ENCODE measurements at regions not wholly inside any gene's neighbourhood (a gene's known extent, or its start where the extent isn't known, plus 50 kb on each side); places are given as distances from the start of the nearest gene placed in this dataset.

GRCh38 chr2:236946871-236947270 is 138.8 kb upstream of the COPS8 start:
- no peak for DNase-seq (ENCODE audit: low spot score)
- no peaks in the 10 kb centered on the region for H3K4me1 Mint-ChIP-seq (ENCODE audit: low read depth in 2 of 2)
- H3K9me3 Mint-ChIP-seq: peaks cover 2% of the 10 kb centered on the region
- peaks cover 4% of the 10 kb centered on the region for H3K36me3 Mint-ChIP-seq
- peaks cover 19 to 35% of the 10 kb centered on the region in 2 donors for H3K27me3 Mint-ChIP-seq
- H3K4me3 Mint-ChIP-seq: no peak overlapping the region
- no peak overlapping the region for H3K27ac Mint-ChIP-seq
- ATAC-seq: no peak

GRCh38 chr2:236947294-236947693 is 138.4 kb upstream of the COPS8 start:
- Mint-ChIP-seq H3K4me1 (ENCODE audit: low read depth in 2 of 2) (no peaks in the 10 kb centered on the region), H3K36me3 (peaks cover 6% of the 10 kb centered on the region), H3K4me3 (no peak overlapping the region), H3K27ac (no peak overlapping the region), H3K27me3 (peaks cover 22 to 39% of the 10 kb centered on the region in 2 donors), H3K9me3 (peaks cover 2% of the 10 kb centered on the region)
- no peak for DNase-seq (ENCODE audit: low spot score)
- no peak for ATAC-seq

- no peak for ATAC-seq
- DNase-seq (ENCODE audit: low spot score): no peak
- H3K4me3 Mint-ChIP-seq: no peak overlapping the region
- H3K27me3 Mint-ChIP-seq: peaks cover 22 to 39% of the 10 kb centered on the region in 2 donors
- H3K36me3 Mint-ChIP-seq: peaks cover 6% of the 10 kb centered on the region
- no peak overlapping the region for H3K27ac Mint-ChIP-seq
- H3K4me1 Mint-ChIP-seq (ENCODE audit: low read depth in 2 of 2): no peaks in the 10 kb centered on the region
- peaks cover 2% of the 10 kb centered on the region for H3K9me3 Mint-ChIP-seq
Measured at GRCh38 chr2:236947896-236948295, 137.8 kb upstream of the COPS8 start.

- peaks cover 6% of the 10 kb centered on the region for H3K36me3 Mint-ChIP-seq
- peaks cover 19 to 34% of the 10 kb centered on the region in 2 donors for H3K27me3 Mint-ChIP-seq
- peaks cover 2% of the 10 kb centered on the region for H3K9me3 Mint-ChIP-seq
- no peak overlapping the region for H3K27ac Mint-ChIP-seq
- no peak overlapping the region for H3K4me3 Mint-ChIP-seq
- DNase-seq (ENCODE audit: low spot score) (no peak), ATAC-seq (no peak)
- H3K4me1 Mint-ChIP-seq (ENCODE audit: low read depth in 2 of 2): no peaks in the 10 kb centered on the region
Measured at GRCh38 chr2:236949089-236949905, 136.4 kb upstream of the COPS8 start.

- H3K4me3 Mint-ChIP-seq: no peak overlapping the region
- no peak for DNase-seq (ENCODE audit: low spot score)
Measured at GRCh38 chr2:236951830-236952475, 133.7 kb upstream of the COPS8 start.

GRCh38 chr2:236954641-236955040 is 131.0 kb upstream of the COPS8 start:
- peaks cover 2% of the 10 kb centered on the region for H3K9me3 Mint-ChIP-seq
- DNase-seq (ENCODE audit: low spot score) (no peak), ATAC-seq (no peak)
- H3K4me3 Mint-ChIP-seq: no peak overlapping the region
- no peak overlapping the region for H3K27ac Mint-ChIP-seq
- H3K27me3 Mint-ChIP-seq: peaks cover 21 to 48% of the 10 kb centered on the region in 2 donors
- no peaks in the 10 kb centered on the region for H3K4me1 Mint-ChIP-seq (ENCODE audit: low read depth in 2 of 2)
- H3K36me3 Mint-ChIP-seq: peaks cover 6% of the 10 kb centered on the region

More at GRCh38 chr2:236951830-236952475, 133.7 kb upstream of the COPS8 start:
- Mint-ChIP-seq H3K27ac (no peak overlapping the region), H3K27me3 (peaks cover 21 to 58% of the 10 kb centered on the region in 2 donors), H3K9me3 (peaks cover 2% of the 10 kb centered on the region), H3K4me1 (ENCODE audit: low read depth in 2 of 2) (no peaks in the 10 kb centered on the region), H3K36me3 (peaks cover 6% of the 10 kb centered on the region)
- no peak for ATAC-seq

GRCh38 chr2:236955521-236956030 is 130.1 kb upstream of the COPS8 start:
- Mint-ChIP-seq H3K36me3 (peaks cover 6% of the 10 kb centered on the region), H3K4me1 (ENCODE audit: low read depth in 2 of 2) (no peaks in the 10 kb centered on the region), H3K9me3 (peaks cover 2% of the 10 kb centered on the region), H3K4me3 (no peak overlapping the region), H3K27me3 (peaks cover 24 to 45% of the 10 kb centered on the region in 2 donors), H3K27ac (no peak overlapping the region)
- ATAC-seq (no peak), DNase-seq (ENCODE audit: low spot score) (no peak)

- H3K4me1 Mint-ChIP-seq (ENCODE audit: low read depth in 2 of 2): no peaks in the 10 kb centered on the region
- no peak for DNase-seq (ENCODE audit: low spot score)
Measured at GRCh38 chr2:236956031-236956618, 129.6 kb upstream of the COPS8 start.

GRCh38 chr2:236956641-236957040 is 129.0 kb upstream of the COPS8 start:
- ATAC-seq (no peak), DNase-seq (ENCODE audit: low spot score) (no peak)
- Mint-ChIP-seq H3K9me3 (no peaks in the 10 kb centered on the region), H3K27ac (no peak overlapping the region), H3K36me3 (peaks cover 5% of the 10 kb centered on the region), H3K4me3 (no peak overlapping the region), H3K4me1 (ENCODE audit: low read depth in 2 of 2) (no peaks in the 10 kb centered on the region), H3K27me3 (peaks cover 21 to 40% of the 10 kb centered on the region in 2 donors)

More at GRCh38 chr2:236956031-236956618, 129.6 kb upstream of the COPS8 start:
- no peak overlapping the region for H3K4me3 Mint-ChIP-seq
- H3K27me3 Mint-ChIP-seq: peaks cover 24 to 45% of the 10 kb centered on the region in 2 donors
- peaks cover 6% of the 10 kb centered on the region for H3K36me3 Mint-ChIP-seq
- H3K9me3 Mint-ChIP-seq: peaks cover 2% of the 10 kb centered on the region
- ATAC-seq: peak in 1 of 2 donors; percentile 34
- no peak overlapping the region for H3K27ac Mint-ChIP-seq

GRCh38 chr2:236959036-236959435 is 126.7 kb upstream of the COPS8 start:
- Mint-ChIP-seq H3K36me3 (no peaks in the 10 kb centered on the region), H3K9me3 (no peaks in the 10 kb centered on the region), H3K4me1 (ENCODE audit: low read depth in 2 of 2) (no peaks in the 10 kb centered on the region), H3K27ac (no peak overlapping the region), H3K27me3 (peaks cover 16 to 29% of the 10 kb centered on the region in 2 donors), H3K4me3 (no peak overlapping the region)
- ATAC-seq: no peak
- DNase-seq (ENCODE audit: low spot score): no peak

GRCh38 chr2:236959876-236960275 is 125.8 kb upstream of the COPS8 start:
- H3K27me3 Mint-ChIP-seq: peaks cover 11 to 21% of the 10 kb centered on the region in 2 donors
- no peaks in the 10 kb centered on the region for H3K4me1 Mint-ChIP-seq (ENCODE audit: low read depth in 2 of 2)
- no peak overlapping the region for H3K27ac Mint-ChIP-seq
- ATAC-seq (peak in 1 of 2 donors; percentile 34), DNase-seq (ENCODE audit: low spot score) (no peak)
- H3K36me3 Mint-ChIP-seq: no peaks in the 10 kb centered on the region
- H3K4me3 Mint-ChIP-seq: no peak overlapping the region
- no peaks in the 10 kb centered on the region for H3K9me3 Mint-ChIP-seq

GRCh38 chr2:236960531-236960930 is 125.2 kb upstream of the COPS8 start:
- H3K4me3 Mint-ChIP-seq: no peak overlapping the region
- no peak overlapping the region for H3K27ac Mint-ChIP-seq
- no peaks in the 10 kb centered on the region for H3K36me3 Mint-ChIP-seq
- ATAC-seq (peak in 1 of 2 donors; percentile 29), DNase-seq (ENCODE audit: low spot score) (no peak)
- H3K4me1 Mint-ChIP-seq (ENCODE audit: low read depth in 2 of 2): no peaks in the 10 kb centered on the region
- peaks cover 6 to 14% of the 10 kb centered on the region in 2 donors for H3K27me3 Mint-ChIP-seq
- H3K9me3 Mint-ChIP-seq: no peaks in the 10 kb centered on the region

GRCh38 chr2:236962816-236963215 is 122.9 kb upstream of the COPS8 start:
- no peak for DNase-seq (ENCODE audit: low spot score)
- Mint-ChIP-seq H3K36me3 (no peaks in the 10 kb centered on the region), H3K4me3 (no peak overlapping the region), H3K27me3 (peaks cover 0 to 6% of the 10 kb centered on the region in 2 donors), H3K9me3 (no peaks in the 10 kb centered on the region), H3K27ac (no peak overlapping the region), H3K4me1 (ENCODE audit: low read depth in 2 of 2) (peaks cover 0 to 4% of the 10 kb centered on the region in 2 donors)
- no peak for ATAC-seq

Data from natural killer cell treated with Interleukin-12 subunit alpha and Interleukin-12 subunit beta and Interleukin-15 and Interleukin-18, amount 100 ng/mL, for 72 hours (primary cell).